PC-9 (cell line): ENCODE measurements at regions not wholly inside any gene's neighbourhood (a gene's known extent, or its start where the extent isn't known, plus 50 kb on each side); places are given as distances from the start of the nearest gene placed in this dataset.

Source experiments
- CTCF ChIP-seq: fragments of 200-600 bp; sonication (generic); conservative IDR thresholded peaks from 2 replicates; pipeline ENCODE4 v1.6.1; 2017; ENCODE audit warnings: mixed run types, antibody characterized with exemption, mild to moderate bottlenecking, moderate library complexity
- EZH2 ChIP-seq: fragments of 200-600 bp; sonication (generic); IDR thresholded peaks from 2 replicates; pipeline ENCODE4 v1.8.0; 2017; ENCODE audit warnings: antibody characterized with exemption, low read depth

GRCh38 chr4:105057370-105058105, 89.1 kb upstream of the TET2 start:
- no peak for TF ChIP-seq CTCF
- no peak for TF ChIP-seq EZH2
